Posterior vena cava (tissue), 2 donors: ENCODE measurements at regions not wholly inside any gene's neighbourhood (a gene's known extent, or its start where the extent isn't known, plus 50 kb on each side); places are given as distances from the start of the nearest gene placed in this dataset.
"Not testable (repeated sequence)": the region's sequence is repeated elsewhere in the genome, so short reads cannot be mapped to it uniquely, and the experiment has no call there.

ENCODE experiments used
- DNase-seq: peaks from one replicate; pipeline ENCODE4 v3.0.0-alpha.2; 2020; ENCODE audit warnings: low spot score
- intact Hi-C, 2 donors: fragments of 100-400 bp; cut with DNase I; formaldehyde crosslinking; loops; one replicate each; pipeline versions ENCODE4 v1.14.1 to v1.14.2; 2022 to 2023
- donor health status: DM: yes; HTN: yes; CAD: no.
- donor health status: DM: yes; HTN: yes; CAD: no.

- intact Hi-C loops: no loop called here
Measured at GRCh38 chr19:28437390-28438346, 775.3 kb downstream of the UQCRFS1 start.

GRCh38 chr19:28436320-28436719 lies 776.6 kb downstream of the UQCRFS1 start:
- intact Hi-C loops: no loop called here
- DNase-seq: no peak

More at GRCh38 chr19:28437390-28438346, 775.3 kb downstream of the UQCRFS1 start:
- no peak for DNase-seq

- DNase-seq: no peak
- intact Hi-C loops: no loop called here
Measured at GRCh38 chr19:28435551-28436271, 777.2 kb downstream of the UQCRFS1 start.

GRCh38 chr19:28434794-28435193 lies 778.2 kb downstream of the UQCRFS1 start:
- DNase-seq, intact Hi-C loops: not testable (repeated sequence)

- intact Hi-C loops, DNase-seq: not testable (repeated sequence)
Measured at GRCh38 chr19:28434365-28434764, 778.6 kb downstream of the UQCRFS1 start.

GRCh38 chr19:28433166-28433565 lies 779.8 kb downstream of the UQCRFS1 start:
- intact Hi-C loops, DNase-seq: not testable (repeated sequence)

- intact Hi-C loops: no loop called here
Measured at GRCh38 chr19:28430214-28430613, 782.7 kb downstream of the UQCRFS1 start.

GRCh38 chr19:28429356-28429755 lies 783.6 kb downstream of the UQCRFS1 start:
- no peak for DNase-seq
- intact Hi-C loops: no loop called here

More at GRCh38 chr19:28430214-28430613, 782.7 kb downstream of the UQCRFS1 start:
- no peak for DNase-seq

- DNase-seq: no peak
- intact Hi-C loops: no loop called here
Measured at GRCh38 chr19:28428663-28429348, 784.1 kb downstream of the UQCRFS1 start.

GRCh38 chr19:28427376-28428083 lies 785.4 kb downstream of the UQCRFS1 start:
- intact Hi-C loops: no loop called here
- DNase-seq: no peak

GRCh38 chr19:28426730-28427225 lies 786.2 kb downstream of the UQCRFS1 start:
- no peak for DNase-seq
- intact Hi-C loops: no loop called here

GRCh38 chr19:28426110-28426729 lies 786.7 kb downstream of the UQCRFS1 start:
- no peak for DNase-seq

GRCh38 chr19:28425046-28425931 lies 787.7 kb downstream of the UQCRFS1 start:
- intact Hi-C loops: no loop called here
- no peak for DNase-seq

More at GRCh38 chr19:28426110-28426729, 786.7 kb downstream of the UQCRFS1 start:
- intact Hi-C loops: no loop called here

GRCh38 chr19:28424662-28425045 lies 788.3 kb downstream of the UQCRFS1 start:
- intact Hi-C loops: no loop called here
- no peak for DNase-seq

GRCh38 chr19:28424077-28424476 lies 788.9 kb downstream of the UQCRFS1 start:
- intact Hi-C loops: no loop called here
- no peak for DNase-seq

- intact Hi-C loops: no loop called here
- DNase-seq: no peak
Measured at GRCh38 chr19:28422791-28423650, 789.9 kb downstream of the UQCRFS1 start.

- no peak for DNase-seq
- intact Hi-C loops: no loop called here
Measured at GRCh38 chr19:28422046-28422445, 790.9 kb downstream of the UQCRFS1 start.
